Neural cell (in vitro differentiated cells): ENCODE measurements at regions not wholly inside any gene's neighbourhood (a gene's known extent, or its start where the extent isn't known, plus 50 kb on each side); places are given as distances from the start of the nearest gene placed in this dataset.

Experiments
- H2AFZ ChIP-seq: fragments of 200-600, 300-800 bp; sonication (generic), shearing (Covaris generic); 2 replicates; pipeline ENCODE4 v1.6.0; 2014; ENCODE audit warnings: low read depth, mild to moderate bottlenecking, antibody characterized with exemption, low read length, moderate library complexity
- H3F3A ChIP-seq: fragments of 200-600 bp; shearing (Covaris generic); 2 replicates; pipeline ENCODE4 v1.6.1; 2016; ENCODE audit warnings: mild to moderate bottlenecking, moderate library complexity, mixed read lengths, antibody characterized with exemption, low read length; ENCODE audit not compliant: insufficient read depth, poor library complexity, severe bottlenecking
- H3K27ac ChIP-seq: fragments of 200-600, 300-800 bp; sonication (generic), shearing (Covaris generic); 2 replicates; pipeline ENCODE4 v1.5.1; 2014; ENCODE audit warnings: mild to moderate bottlenecking, low read length, moderate library complexity
- H3K27me3 ChIP-seq: fragments of 300-800, 200-600 bp; sonication (generic), shearing (Covaris generic); 2 replicates; pipeline ENCODE4 v1.6.0; 2014; ENCODE audit warnings: mild to moderate bottlenecking, low read depth, low read length, moderate library complexity; ENCODE audit not compliant: insufficient read depth
- H3K36me3 ChIP-seq: fragments of 300-800, 200-600 bp; sonication (generic), shearing (Covaris generic); 2 replicates; pipeline ENCODE4 v1.5.1; 2014; ENCODE audit warnings: mild to moderate bottlenecking, antibody characterized with exemption, low read length, moderate library complexity; ENCODE audit not compliant: insufficient read depth
- H3K4me2 ChIP-seq: fragments of 300-800, 200-600 bp; sonication (generic), shearing (Covaris generic); 2 replicates; pipeline ENCODE4 v1.6.0; 2014; ENCODE audit warnings: mild to moderate bottlenecking, low read length
- H3K4me3 ChIP-seq: fragments of 300-800, 200-600 bp; sonication (generic), shearing (Covaris generic); 2 replicates; pipeline ENCODE4 v1.5.1; 2014; ENCODE audit warnings: mild to moderate bottlenecking, low read length, moderate library complexity
- H3K79me2 ChIP-seq: fragments of 200-600 bp; shearing (Covaris generic); replicated peaks from 2 replicates; pipeline ENCODE4 v1.6.0; 2014; ENCODE audit warnings: mild to moderate bottlenecking, low read length, moderate library complexity; ENCODE audit not compliant: insufficient read depth
- H3K9ac ChIP-seq: fragments of 300-800, 200-600 bp; sonication (generic), shearing (Covaris generic); 2 replicates; pipeline ENCODE4 v1.6.1; 2016; ENCODE audit warnings: mild to moderate bottlenecking, low read length, mixed read lengths
- H3K9me2 ChIP-seq: fragments of 200-600 bp; shearing (Covaris generic); 2 replicates; pipeline ENCODE4 v1.6.1; 2016; ENCODE audit warnings: mild to moderate bottlenecking, low read length, mixed read lengths; ENCODE audit not compliant: insufficient read depth
- H3K9me3 ChIP-seq: fragments of 200-600, 300-800 bp; sonication (generic), shearing (Covaris generic); 2 replicates; pipeline ENCODE4 v1.6.1; 2016; ENCODE audit warnings: mild to moderate bottlenecking, mixed run types, low read length, moderate library complexity, mixed read lengths
- H4K20me1 ChIP-seq: fragments of 200-600 bp; shearing (Covaris generic); 2 replicates; pipeline ENCODE4 v1.6.1; 2016; ENCODE audit warnings: mild to moderate bottlenecking, mixed run types; ENCODE audit not compliant: insufficient read depth
- EP300 ChIP-seq: fragments of 450-650 bp; conservative IDR thresholded peaks from 2 replicates; pipeline ENCODE4 v1.6.1; 2014; ENCODE audit warnings: antibody characterized with exemption, mild to moderate bottlenecking, moderate library complexity; ENCODE audit not compliant: poor library complexity, severe bottlenecking
- EZH2 ChIP-seq: fragments of 200-600, 300-800 bp; shearing (Covaris generic), sonication (generic); IDR thresholded peaks from 2 replicates; pipeline ENCODE4 v1.6.1; 2014; ENCODE audit warnings: antibody characterized with exemption, low read length, borderline replicate concordance, mild to moderate bottlenecking; ENCODE audit not compliant: insufficient read depth, poor library complexity, severe bottlenecking
- MXI1 ChIP-seq: fragments of 450-650 bp; conservative IDR thresholded peaks from 2 replicates; pipeline ENCODE4 v1.6.1; 2014; ENCODE audit warnings: antibody characterized with exemption, mild to moderate bottlenecking; ENCODE audit not compliant: poor library complexity, severe bottlenecking
- POLR2AphosphoS5 ChIP-seq: IDR thresholded peaks from 2 replicates; pipeline ENCODE4 v1.6.1; 2012
- RAD21 ChIP-seq: fragments of 450-650 bp; conservative IDR thresholded peaks from 2 replicates; pipeline ENCODE4 v1.6.1; 2014; ENCODE audit warnings: antibody characterized with exemption, mild to moderate bottlenecking, moderate library complexity
- SMC3 ChIP-seq: fragments of 450-650 bp; conservative IDR thresholded peaks from 2 replicates; pipeline ENCODE4 v1.6.1; 2014; ENCODE audit warnings: antibody characterized with exemption, mild to moderate bottlenecking, moderate library complexity; ENCODE audit not compliant: poor library complexity
- TAF1 ChIP-seq: IDR thresholded peaks from 2 replicates; pipeline ENCODE4 v1.6.1; 2012; ENCODE audit warnings: low read depth
- TF ChIP-seq, protein P1 (sequence below): IDR thresholded peaks from 2 replicates; pipeline ENCODE4 v1.6.1; 2012; ENCODE audit warnings: borderline replicate concordance
- TF ChIP-seq, protein P2 (sequence below): fragments of 450-650 bp; IDR thresholded peaks from 2 replicates; pipeline ENCODE4 v1.5.1; 2014; ENCODE audit warnings: antibody characterized with exemption, mild to moderate bottlenecking, moderate library complexity; ENCODE audit not compliant: poor library complexity, severe bottlenecking

DNA sequence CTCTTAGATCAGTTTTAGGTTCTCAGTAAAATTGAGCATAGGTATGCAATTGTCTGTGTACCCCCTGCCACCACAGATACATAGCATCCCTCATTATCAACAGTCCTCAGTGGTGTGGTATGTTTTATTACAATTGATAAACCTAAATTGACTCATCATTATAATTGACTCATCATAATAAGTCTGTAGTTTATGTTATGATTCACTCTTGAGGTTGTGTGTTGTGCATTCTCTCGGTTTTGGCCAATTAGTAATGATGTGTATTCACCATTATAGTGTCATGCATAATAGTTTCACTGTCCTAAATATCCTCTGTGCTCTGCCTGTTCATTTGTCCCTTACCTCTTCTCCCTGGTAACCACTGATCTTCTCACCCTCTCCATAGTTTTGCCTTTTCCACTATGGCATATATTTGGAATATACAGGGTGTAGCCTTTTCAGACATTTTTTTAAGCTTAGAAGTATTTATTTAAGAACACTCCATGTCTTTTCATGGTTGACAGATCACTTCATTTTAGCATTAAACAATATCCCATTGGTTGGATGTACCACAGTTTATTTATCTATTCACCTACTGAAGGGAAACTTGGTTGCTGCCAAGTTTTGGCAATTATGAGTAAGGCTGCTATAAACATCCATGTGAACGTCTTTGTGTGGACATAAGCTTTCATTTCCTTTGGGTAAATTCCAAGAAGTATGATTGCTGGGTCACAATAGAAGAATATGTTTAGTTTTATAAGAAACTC is 1620.6 kb upstream of the MIR17HG start:
- Histone ChIP-seq H3K9ac (no peak overlapping the region), H3K27me3 (no peaks in the 10 kb centered on the region), H3K4me2 (no peak overlapping the region), H4K20me1 (no peaks in the 10 kb centered on the region), H3K27ac (no peak overlapping the region), H2AFZ (no peak overlapping the region), H3K79me2 (no peaks in the 10 kb centered on the region), H3F3A (no peaks in the 10 kb centered on the region), H3K36me3 (no peaks in the 10 kb centered on the region), H3K4me3 (no peak overlapping the region), H3K9me2 (no peaks in the 10 kb centered on the region), H3K9me3 (no peaks in the 10 kb centered on the region)
- TF ChIP-seq, protein P1, sequence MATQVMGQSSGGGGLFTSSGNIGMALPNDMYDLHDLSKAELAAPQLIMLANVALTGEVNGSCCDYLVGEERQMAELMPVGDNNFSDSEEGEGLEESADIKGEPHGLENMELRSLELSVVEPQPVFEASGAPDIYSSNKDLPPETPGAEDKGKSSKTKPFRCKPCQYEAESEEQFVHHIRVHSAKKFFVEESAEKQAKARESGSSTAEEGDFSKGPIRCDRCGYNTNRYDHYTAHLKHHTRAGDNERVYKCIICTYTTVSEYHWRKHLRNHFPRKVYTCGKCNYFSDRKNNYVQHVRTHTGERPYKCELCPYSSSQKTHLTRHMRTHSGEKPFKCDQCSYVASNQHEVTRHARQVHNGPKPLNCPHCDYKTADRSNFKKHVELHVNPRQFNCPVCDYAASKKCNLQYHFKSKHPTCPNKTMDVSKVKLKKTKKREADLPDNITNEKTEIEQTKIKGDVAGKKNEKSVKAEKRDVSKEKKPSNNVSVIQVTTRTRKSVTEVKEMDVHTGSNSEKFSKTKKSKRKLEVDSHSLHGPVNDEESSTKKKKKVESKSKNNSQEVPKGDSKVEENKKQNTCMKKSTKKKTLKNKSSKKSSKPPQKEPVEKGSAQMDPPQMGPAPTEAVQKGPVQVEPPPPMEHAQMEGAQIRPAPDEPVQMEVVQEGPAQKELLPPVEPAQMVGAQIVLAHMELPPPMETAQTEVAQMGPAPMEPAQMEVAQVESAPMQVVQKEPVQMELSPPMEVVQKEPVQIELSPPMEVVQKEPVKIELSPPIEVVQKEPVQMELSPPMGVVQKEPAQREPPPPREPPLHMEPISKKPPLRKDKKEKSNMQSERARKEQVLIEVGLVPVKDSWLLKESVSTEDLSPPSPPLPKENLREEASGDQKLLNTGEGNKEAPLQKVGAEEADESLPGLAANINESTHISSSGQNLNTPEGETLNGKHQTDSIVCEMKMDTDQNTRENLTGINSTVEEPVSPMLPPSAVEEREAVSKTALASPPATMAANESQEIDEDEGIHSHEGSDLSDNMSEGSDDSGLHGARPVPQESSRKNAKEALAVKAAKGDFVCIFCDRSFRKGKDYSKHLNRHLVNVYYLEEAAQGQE, result no peak
- no peak for TF ChIP-seq EP300
- no peak for TF ChIP-seq SMC3
- no peak for TF ChIP-seq TAF1
- no peak for TF ChIP-seq EZH2
- TF ChIP-seq MXI1, result no peak
- TF ChIP-seq POLR2AphosphoS5, result no peak
- TF ChIP-seq RAD21, result no peak
- TF ChIP-seq, protein P2, sequence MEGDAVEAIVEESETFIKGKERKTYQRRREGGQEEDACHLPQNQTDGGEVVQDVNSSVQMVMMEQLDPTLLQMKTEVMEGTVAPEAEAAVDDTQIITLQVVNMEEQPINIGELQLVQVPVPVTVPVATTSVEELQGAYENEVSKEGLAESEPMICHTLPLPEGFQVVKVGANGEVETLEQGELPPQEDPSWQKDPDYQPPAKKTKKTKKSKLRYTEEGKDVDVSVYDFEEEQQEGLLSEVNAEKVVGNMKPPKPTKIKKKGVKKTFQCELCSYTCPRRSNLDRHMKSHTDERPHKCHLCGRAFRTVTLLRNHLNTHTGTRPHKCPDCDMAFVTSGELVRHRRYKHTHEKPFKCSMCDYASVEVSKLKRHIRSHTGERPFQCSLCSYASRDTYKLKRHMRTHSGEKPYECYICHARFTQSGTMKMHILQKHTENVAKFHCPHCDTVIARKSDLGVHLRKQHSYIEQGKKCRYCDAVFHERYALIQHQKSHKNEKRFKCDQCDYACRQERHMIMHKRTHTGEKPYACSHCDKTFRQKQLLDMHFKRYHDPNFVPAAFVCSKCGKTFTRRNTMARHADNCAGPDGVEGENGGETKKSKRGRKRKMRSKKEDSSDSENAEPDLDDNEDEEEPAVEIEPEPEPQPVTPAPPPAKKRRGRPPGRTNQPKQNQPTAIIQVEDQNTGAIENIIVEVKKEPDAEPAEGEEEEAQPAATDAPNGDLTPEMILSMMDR, result no peak

DNA sequence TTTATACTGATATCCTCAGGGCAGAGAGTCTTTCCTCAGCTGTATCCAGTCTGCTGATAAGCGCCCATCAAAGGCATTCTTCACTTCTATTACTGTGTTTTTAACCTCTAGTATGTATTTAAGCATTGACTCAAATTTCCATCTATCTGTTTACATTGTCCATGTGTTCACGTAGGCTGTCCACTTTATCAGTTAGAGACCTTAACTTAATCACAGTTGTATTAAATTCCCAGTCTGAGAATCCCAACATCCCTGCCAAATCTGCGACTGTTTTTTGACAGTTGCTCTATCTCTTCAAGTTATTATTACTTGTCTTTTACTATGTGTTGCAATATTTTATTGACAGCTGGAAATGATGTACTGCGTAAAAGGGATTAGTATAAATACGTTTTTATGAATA is 1613.7 kb upstream of the MIR17HG start:
- TF ChIP-seq SMC3 (no peak), TAF1 (no peak), RAD21 (no peak), POLR2AphosphoS5 (no peak), EP300 (no peak), MXI1 (no peak), EZH2 (no peak)
- TF ChIP-seq, protein P2, result no peak
- TF ChIP-seq, protein P1, result no peak
- Histone ChIP-seq H3K9me3 (no peaks in the 10 kb centered on the region), H2AFZ (no peak overlapping the region), H3F3A (no peaks in the 10 kb centered on the region), H3K4me3 (no peak overlapping the region), H3K4me2 (no peak overlapping the region), H3K36me3 (no peaks in the 10 kb centered on the region), H3K9me2 (no peaks in the 10 kb centered on the region), H4K20me1 (no peaks in the 10 kb centered on the region), H3K27ac (no peak overlapping the region), H3K27me3 (no peaks in the 10 kb centered on the region), H3K79me2 (no peaks in the 10 kb centered on the region), H3K9ac (no peak overlapping the region)
